Peyer's patch (tissue), 4 donors: ENCODE measurements at regions not wholly inside any gene's neighbourhood (a gene's known extent, or its start where the extent isn't known, plus 50 kb on each side); places are given as distances from the start of the nearest gene placed in this dataset.
"Not testable (repeated sequence)": the region's sequence is repeated elsewhere in the genome, so short reads cannot be mapped to it uniquely, and the experiment has no call there.

ENCODE experiments used
- POLR2A ChIP-seq, 2 donors: fragments of 450-650 bp; IDR thresholded peaks; one replicate each; pipeline ENCODE4 v1.5.1; 2017; ENCODE audit warnings: antibody characterized with exemption in 2 of 2, mild to moderate bottlenecking in 2 of 2, moderate library complexity in 2 of 2
- TF ChIP-seq, protein P1 (sequence below), 6 experiments: fragments of 450-650 bp in 4 of 6; fragments of 200-600 bp in 2 of 6; sonication (generic) in 1 of 6; IDR thresholded peaks; one replicate each; pipeline ENCODE4 v1.5.1; 2017 to 2019; ENCODE audit warnings: antibody characterized with exemption in 6 of 6, mild to moderate bottlenecking in 3 of 6, moderate library complexity in 1 of 6

DNA sequence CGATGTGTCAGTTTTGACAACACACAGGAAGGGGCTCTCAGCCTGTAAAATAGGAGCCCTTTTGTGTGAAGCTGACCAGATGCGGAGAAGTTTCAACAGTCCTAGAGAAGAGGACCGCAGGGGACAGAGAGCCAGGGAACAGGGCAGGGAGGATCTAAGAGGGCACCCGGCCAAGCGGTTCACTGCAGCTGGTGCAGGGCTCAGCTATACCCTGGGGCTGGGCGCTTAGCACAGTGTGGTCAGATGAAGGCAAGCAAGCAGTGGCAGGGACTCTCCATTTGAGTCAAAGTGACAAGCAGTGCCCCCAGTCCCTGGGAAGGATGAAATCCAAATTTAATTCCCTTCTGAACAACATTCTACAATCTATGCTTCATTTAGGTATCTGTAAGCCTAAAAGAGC, 88.9 kb upstream of the PLGLB2 start:
- not testable (repeated sequence) for TF ChIP-seq POLR2A (IDR thresholded peaks at IDR 0.05)
- TF ChIP-seq, protein P1, sequence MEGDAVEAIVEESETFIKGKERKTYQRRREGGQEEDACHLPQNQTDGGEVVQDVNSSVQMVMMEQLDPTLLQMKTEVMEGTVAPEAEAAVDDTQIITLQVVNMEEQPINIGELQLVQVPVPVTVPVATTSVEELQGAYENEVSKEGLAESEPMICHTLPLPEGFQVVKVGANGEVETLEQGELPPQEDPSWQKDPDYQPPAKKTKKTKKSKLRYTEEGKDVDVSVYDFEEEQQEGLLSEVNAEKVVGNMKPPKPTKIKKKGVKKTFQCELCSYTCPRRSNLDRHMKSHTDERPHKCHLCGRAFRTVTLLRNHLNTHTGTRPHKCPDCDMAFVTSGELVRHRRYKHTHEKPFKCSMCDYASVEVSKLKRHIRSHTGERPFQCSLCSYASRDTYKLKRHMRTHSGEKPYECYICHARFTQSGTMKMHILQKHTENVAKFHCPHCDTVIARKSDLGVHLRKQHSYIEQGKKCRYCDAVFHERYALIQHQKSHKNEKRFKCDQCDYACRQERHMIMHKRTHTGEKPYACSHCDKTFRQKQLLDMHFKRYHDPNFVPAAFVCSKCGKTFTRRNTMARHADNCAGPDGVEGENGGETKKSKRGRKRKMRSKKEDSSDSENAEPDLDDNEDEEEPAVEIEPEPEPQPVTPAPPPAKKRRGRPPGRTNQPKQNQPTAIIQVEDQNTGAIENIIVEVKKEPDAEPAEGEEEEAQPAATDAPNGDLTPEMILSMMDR (IDR thresholded peaks at IDR 0.05): not testable (repeated sequence)
